Hepatocyte (in vitro differentiated cells): ENCODE measurements at regions not wholly inside any gene's neighbourhood (a gene's known extent, or its start where the extent isn't known, plus 50 kb on each side); places are given as distances from the start of the nearest gene placed in this dataset.
"Not testable (repeated sequence)": the region's sequence is repeated elsewhere in the genome, so short reads cannot be mapped to it uniquely, and the experiment has no call there.

Source experiments
- DNase-seq: peaks from one replicate; pipeline ENCODE4 v3.0.0-alpha.2; 2016; ENCODE audit warnings: low spot score
- H2AFZ ChIP-seq: fragments of 200-600 bp; sonication (generic); 2 replicates; pipeline ENCODE4 v1.6.0; 2016; ENCODE audit warnings: antibody characterized with exemption, mild to moderate bottlenecking
- H3K27ac ChIP-seq: fragments of 200-600 bp; sonication (generic); 2 replicates; pipeline ENCODE4 v1.5.1; 2016; ENCODE audit warnings: mild to moderate bottlenecking
- H3K27me3 ChIP-seq: fragments of 200-600 bp; sonication (generic); 2 replicates; pipeline ENCODE4 v1.6.1; 2016
- H3K36me3 ChIP-seq: fragments of 200-600 bp; sonication (generic); replicated peaks from 2 replicates; pipeline ENCODE4 v1.5.1; 2016; ENCODE audit warnings: low read depth; ENCODE audit not compliant: insufficient read depth
- H3K4me1 ChIP-seq: fragments of 200-600 bp; sonication (generic); 2 replicates; pipeline ENCODE4 v1.5.1; 2016; ENCODE audit warnings: mild to moderate bottlenecking, moderate library complexity; ENCODE audit not compliant: insufficient read depth
- H3K4me2 ChIP-seq: fragments of 200-600 bp; sonication (generic); 2 replicates; pipeline ENCODE4 v1.6.0; 2016
- H3K4me3 ChIP-seq: fragments of 200-600 bp; sonication (generic); 2 replicates; pipeline ENCODE4 v1.5.1; 2016; ENCODE audit warnings: mild to moderate bottlenecking
- H3K79me2 ChIP-seq: fragments of 200-600 bp; sonication (generic); 2 replicates; pipeline ENCODE4 v1.6.0; 2017; ENCODE audit warnings: mild to moderate bottlenecking
- H3K9me2 ChIP-seq: fragments of 200-600 bp; sonication (generic); replicated peaks from 2 replicates; pipeline ENCODE4 v1.6.0; 2017; ENCODE audit warnings: mild to moderate bottlenecking; ENCODE audit not compliant: insufficient read depth
- H3K9me3 ChIP-seq: fragments of 200-600 bp; sonication (generic); 2 replicates; pipeline ENCODE4 v1.5.1; 2016; ENCODE audit warnings: low read depth, mild to moderate bottlenecking
- H4K20me1 ChIP-seq: fragments of 200-600 bp; sonication (generic); 2 replicates; pipeline ENCODE4 v1.6.0; 2016; ENCODE audit warnings: mild to moderate bottlenecking; ENCODE audit not compliant: insufficient read depth, poor library complexity, severe bottlenecking
- EZH2 ChIP-seq: fragments of 200-600 bp; sonication (generic); IDR thresholded peaks from 2 replicates; pipeline ENCODE4 v1.6.1; 2016; ENCODE audit warnings: antibody characterized with exemption, mild to moderate bottlenecking, borderline replicate concordance
- EZH2phosphoT487 ChIP-seq: fragments of 200-600 bp; sonication (generic); IDR thresholded peaks from one replicate; pipeline ENCODE4 v1.6.1; 2018; ENCODE audit warnings: antibody characterized with exemption, mild to moderate bottlenecking, low read depth, moderate library complexity; ENCODE audit not compliant: unreplicated experiment, severe bottlenecking
- WGBS: methylation state at CpG from one replicate; pipeline ENCODE4 v1.1.6; 2016; ENCODE audit warnings: low lambda C conversion rate; ENCODE audit errors: missing lambda C conversion rate; 5-methylcytosine and 5-hydroxymethylcytosine counted together
- TF ChIP-seq, protein P1 (sequence below): fragments of 200-600 bp; sonication (generic); IDR thresholded peaks from 2 replicates; pipeline ENCODE4 v1.5.1; 2016; ENCODE audit warnings: antibody characterized with exemption, mild to moderate bottlenecking; ENCODE audit not compliant: poor library complexity

DNA sequence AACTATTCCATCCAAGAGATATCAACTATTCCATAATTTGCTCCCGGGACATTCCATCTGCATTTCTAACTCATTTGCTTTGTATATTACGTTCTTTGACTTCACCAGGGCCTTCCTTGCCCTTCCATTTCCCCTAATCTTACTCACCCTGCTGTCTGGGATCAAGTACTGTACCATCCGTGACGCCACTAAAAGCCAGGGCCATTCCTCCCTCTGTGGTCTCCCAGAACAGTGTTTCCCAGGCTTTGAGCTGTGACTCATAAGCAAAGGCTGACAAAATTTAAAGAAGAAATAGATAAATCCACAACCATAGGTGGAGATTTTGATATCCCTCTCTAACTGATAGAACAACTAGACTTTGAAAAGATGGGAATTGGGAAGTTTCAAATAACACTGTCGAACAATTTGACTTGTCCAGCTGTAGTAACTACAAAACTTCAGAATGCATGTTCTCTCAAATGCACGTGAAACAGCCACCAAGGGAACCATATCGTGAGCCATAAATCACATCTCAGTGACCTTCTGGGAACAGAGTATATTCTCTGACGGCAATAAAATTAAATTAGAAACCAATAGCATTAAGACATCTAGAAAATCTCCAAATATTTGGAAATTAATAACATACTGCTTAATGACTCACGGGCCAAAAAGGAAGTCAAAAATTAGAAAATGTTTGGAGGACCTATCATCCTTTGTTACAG is 501.0 kb downstream of the SETD4 start:
- Histone ChIP-seq H3K36me3 (no peaks in the 10 kb centered on the region), H3K4me2 (no peak overlapping the region), H3K9me3 (no peaks in the 10 kb centered on the region), H3K27ac (no peak overlapping the region), H3K4me1 (peaks cover 8% of the 10 kb centered on the region), H4K20me1 (no peaks in the 10 kb centered on the region), H3K79me2 (no peaks in the 10 kb centered on the region), H2AFZ (no peak overlapping the region), H3K4me3 (no peak overlapping the region), H3K27me3 (no peaks in the 10 kb centered on the region), H3K9me2 (no peaks in the 10 kb centered on the region)
- WGBS = 72% methylated on average over 9 of the region's 9 CpGs
- DNase-seq = peak; percentile 18
- no peak for TF ChIP-seq EZH2phosphoT487
- no peak for TF ChIP-seq EZH2
- TF ChIP-seq, protein P1, sequence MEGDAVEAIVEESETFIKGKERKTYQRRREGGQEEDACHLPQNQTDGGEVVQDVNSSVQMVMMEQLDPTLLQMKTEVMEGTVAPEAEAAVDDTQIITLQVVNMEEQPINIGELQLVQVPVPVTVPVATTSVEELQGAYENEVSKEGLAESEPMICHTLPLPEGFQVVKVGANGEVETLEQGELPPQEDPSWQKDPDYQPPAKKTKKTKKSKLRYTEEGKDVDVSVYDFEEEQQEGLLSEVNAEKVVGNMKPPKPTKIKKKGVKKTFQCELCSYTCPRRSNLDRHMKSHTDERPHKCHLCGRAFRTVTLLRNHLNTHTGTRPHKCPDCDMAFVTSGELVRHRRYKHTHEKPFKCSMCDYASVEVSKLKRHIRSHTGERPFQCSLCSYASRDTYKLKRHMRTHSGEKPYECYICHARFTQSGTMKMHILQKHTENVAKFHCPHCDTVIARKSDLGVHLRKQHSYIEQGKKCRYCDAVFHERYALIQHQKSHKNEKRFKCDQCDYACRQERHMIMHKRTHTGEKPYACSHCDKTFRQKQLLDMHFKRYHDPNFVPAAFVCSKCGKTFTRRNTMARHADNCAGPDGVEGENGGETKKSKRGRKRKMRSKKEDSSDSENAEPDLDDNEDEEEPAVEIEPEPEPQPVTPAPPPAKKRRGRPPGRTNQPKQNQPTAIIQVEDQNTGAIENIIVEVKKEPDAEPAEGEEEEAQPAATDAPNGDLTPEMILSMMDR = no peak

GRCh38 chr21:35556536-35556935 is 503.8 kb downstream of the SETD4 start:
- H4K20me1 ChIP-seq = no peaks in the 10 kb centered on the region
- H3K9me3 ChIP-seq = no peaks in the 10 kb centered on the region
- no peak overlapping the region for H3K4me2 ChIP-seq
- no peaks in the 10 kb centered on the region for H3K36me3 ChIP-seq
- no peak overlapping the region for H3K27ac ChIP-seq
- TF ChIP-seq EZH2 = no peak
- TF ChIP-seq, protein P1 = no peak
- no peak for TF ChIP-seq EZH2phosphoT487
- 75% methylated on average over 2 of the region's 2 CpGs for WGBS
- no peaks in the 10 kb centered on the region for H3K27me3 ChIP-seq
- no peaks in the 10 kb centered on the region for H3K4me1 ChIP-seq
- no peaks in the 10 kb centered on the region for H3K79me2 ChIP-seq
- no peak overlapping the region for H3K4me3 ChIP-seq
- DNase-seq = no peak
- no peak overlapping the region for H2AFZ ChIP-seq
- no peaks in the 10 kb centered on the region for H3K9me2 ChIP-seq

DNA sequence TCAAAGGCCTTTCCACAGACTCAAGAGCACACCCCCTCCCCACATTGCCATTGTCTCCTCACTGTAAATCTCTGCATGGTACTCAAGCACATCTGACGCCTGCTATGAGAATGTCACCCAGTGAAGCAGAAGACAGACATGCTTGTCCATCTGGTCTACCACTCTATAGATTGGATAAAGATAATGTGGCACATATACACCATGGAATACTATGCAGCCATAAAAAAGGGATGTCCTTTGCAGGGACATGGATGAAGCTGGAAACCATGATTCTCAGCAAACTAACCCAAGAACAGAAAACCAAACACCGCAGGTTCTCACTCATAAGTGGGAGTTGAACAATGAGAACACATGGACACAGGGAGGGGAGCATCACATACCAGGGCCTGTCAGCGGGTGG is 503.4 kb upstream of the RUNX1 start:
- not testable (repeated sequence) for DNase-seq, H3K4me3 ChIP-seq
- 93% methylated on average over 3 of the region's 3 CpGs for WGBS

DNA sequence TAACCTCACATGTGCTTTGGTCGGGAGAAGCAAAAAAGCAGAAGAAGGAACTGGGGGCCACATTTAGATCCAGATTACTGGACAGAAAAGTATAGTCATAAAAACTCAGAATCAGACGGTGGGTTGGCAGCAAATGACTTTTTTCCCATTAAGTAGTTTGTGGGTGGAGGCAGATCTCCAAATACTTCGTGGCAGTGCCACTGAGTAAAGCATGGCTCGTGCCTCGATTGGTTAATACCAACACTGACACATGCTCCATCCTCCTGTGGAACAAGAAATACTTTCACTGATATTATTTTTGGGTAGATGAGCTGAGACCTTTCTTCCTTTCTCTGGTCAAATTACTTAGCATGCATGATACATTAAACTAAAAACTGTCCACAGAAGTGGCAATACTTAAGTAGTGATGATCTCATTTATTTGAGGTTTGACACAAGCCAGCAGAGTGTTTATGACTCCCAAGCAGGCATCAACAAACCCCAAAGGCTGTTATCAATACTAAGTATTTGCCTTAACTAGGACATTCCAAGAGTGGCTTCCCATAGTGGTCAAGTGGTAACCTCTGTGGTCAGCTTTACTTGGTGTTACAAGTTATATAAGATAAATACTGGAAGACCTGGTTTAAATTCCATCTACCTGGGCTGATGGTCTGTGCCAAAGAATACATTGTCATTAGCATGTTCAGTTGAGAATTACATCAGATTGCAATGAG is 500.0 kb upstream of the RUNX1 start:
- no peak overlapping the region for H3K4me2 ChIP-seq

More for the DNA sequence above, 503.4 kb upstream of the RUNX1 start:
- not testable (repeated sequence) for H4K20me1 ChIP-seq, H3K27ac ChIP-seq, H2AFZ ChIP-seq, H3K27me3 ChIP-seq, H3K9me3 ChIP-seq, H3K9me2 ChIP-seq, H3K79me2 ChIP-seq, H3K36me3 ChIP-seq, H3K4me2 ChIP-seq, H3K4me1 ChIP-seq

More for the DNA sequence above, 500.0 kb upstream of the RUNX1 start:
- H3K4me3 ChIP-seq = no peak overlapping the region
- no peaks in the 10 kb centered on the region for H3K9me3 ChIP-seq
- H3K4me1 ChIP-seq = no peaks in the 10 kb centered on the region
- no peaks in the 10 kb centered on the region for H3K9me2 ChIP-seq
- no peak overlapping the region for H3K27ac ChIP-seq
- no peak overlapping the region for H2AFZ ChIP-seq
- TF ChIP-seq, protein P1 = no peak
- TF ChIP-seq EZH2 (no peak), EZH2phosphoT487 (no peak)
- no peak for DNase-seq
- H3K36me3 ChIP-seq = no peaks in the 10 kb centered on the region
- no peaks in the 10 kb centered on the region for H3K27me3 ChIP-seq
- H4K20me1 ChIP-seq = no peaks in the 10 kb centered on the region
- no peaks in the 10 kb centered on the region for H3K79me2 ChIP-seq
- 91% methylated on average over 5 of the region's 5 CpGs for WGBS
